GM18502 (cell line): ENCODE measurements at regions not wholly inside any gene's neighbourhood (a gene's known extent, or its start where the extent isn't known, plus 50 kb on each side); places are given as distances from the start of the nearest gene placed in this dataset.
"Not testable (repeated sequence)": the region's sequence is repeated elsewhere in the genome, so short reads cannot be mapped to it uniquely, and the experiment has no call there.

Source experiments
- ATAC-seq: cut with Tn5 transposase; IDR thresholded peaks from one replicate; pipeline ENCODE4 v1.9.1; 2021; ENCODE audit warnings: mild to moderate bottlenecking; ENCODE audit not compliant: unreplicated experiment, poor library complexity

GRCh38 chr16:87217802-87218201, 99.4 kb downstream of the C16orf95 start:
- not testable (repeated sequence) for ATAC-seq

- no peak for ATAC-seq
Observed at GRCh38 chr16:87218281-87219055, 98.7 kb downstream of the C16orf95 start.

GRCh38 chr16:87219287-87219909, 97.8 kb downstream of the C16orf95 start:
- ATAC-seq: no peak

GRCh38 chr16:87221633-87222032, 95.6 kb downstream of the C16orf95 start:
- ATAC-seq: no peak

GRCh38 chr16:87222335-87222734, 94.9 kb downstream of the C16orf95 start:
- no peak for ATAC-seq

GRCh38 chr16:87223656-87224248, 93.4 kb downstream of the C16orf95 start:
- ATAC-seq: no peak

- no peak for ATAC-seq
Observed at GRCh38 chr16:87226926-87227295, 90.3 kb downstream of the C16orf95 start.

- no peak for ATAC-seq
Observed at GRCh38 chr16:87227296-87227951, 89.8 kb downstream of the C16orf95 start.

- no peak for ATAC-seq
Observed at GRCh38 chr16:87228363-87228762, 88.8 kb downstream of the C16orf95 start.

GRCh38 chr16:87229230-87230188, 87.7 kb downstream of the C16orf95 start:
- ATAC-seq: no peak

GRCh38 chr16:87230571-87230970, 86.6 kb downstream of the C16orf95 start:
- ATAC-seq: no peak

- ATAC-seq: no peak
Observed at GRCh38 chr16:87231295-87231694, 85.9 kb downstream of the C16orf95 start.

GRCh38 chr16:87231911-87232310, 85.3 kb downstream of the C16orf95 start:
- no peak for ATAC-seq

GRCh38 chr16:87233928-87234327, 83.3 kb downstream of the C16orf95 start:
- ATAC-seq: no peak

GRCh38 chr16:87234601-87235000, 82.6 kb downstream of the C16orf95 start:
- ATAC-seq: no peak

- ATAC-seq: no peak
Observed at GRCh38 chr16:87235810-87236515, 81.2 kb downstream of the C16orf95 start.

- ATAC-seq: no peak
Observed at GRCh38 chr16:87236516-87237115, 80.6 kb downstream of the C16orf95 start.

- no peak for ATAC-seq
Observed at GRCh38 chr16:87238361-87238715, 78.9 kb downstream of the C16orf95 start.

GRCh38 chr16:87239545-87239944, 77.6 kb downstream of the C16orf95 start:
- ATAC-seq: no peak
